ENCODE measurements at regions not wholly inside any gene's neighbourhood (a gene's known extent, or its start where the extent isn't known, plus 50 kb on each side); places are given as distances from the start of the nearest gene placed in this dataset.

- H3K4me1 ChIP-seq (ENCODE audit: control insufficient read depth in 1 of 2, insufficient read depth in 2 of 2, low read length in 2 of 2): no peaks in the 10 kb centered on the region
- H4K20me1 ChIP-seq (ENCODE audit: insufficient read depth): no peaks in the 10 kb centered on the region
- POLR2A ChIA-PET: no interaction called here
- BruUV-seq (replicated peaks): no TSS peak
- intact Hi-C loops (cut with micrococcal nuclease): no loop called here
- CTCF ChIA-PET: no interaction called here
- H3K36me3 ChIP-seq (ENCODE audit: control insufficient read depth in 1 of 2, insufficient read depth in 2 of 2, low read length in 2 of 2): no peaks in the 10 kb centered on the region
- peaks cover 5 to 6% of the 10 kb centered on the region in 2 experiments; a peak in 2 of 4 replicates for H3K9me3 ChIP-seq (ENCODE audit: control insufficient read depth in 1 of 2, insufficient read depth in 1 of 2, low read depth in 1 of 2, low read length in 2 of 2)
- no peak overlapping the region for H2AFZ ChIP-seq (ENCODE audit: low read depth, low read length, poor library complexity, severe bottlenecking)
- H3K27me3 ChIP-seq (ENCODE audit: insufficient read depth, low read length): no peaks in the 10 kb centered on the region
- ATAC-seq (no peak), DNase-seq (ENCODE audit: low read depth, low spot score) (no peak)
- TF ChIP-seq ZNF274 (IDR thresholded peaks at IDR 0.05; ENCODE audit: low read depth, low read length) (no peak), REST (IDR thresholded peaks at IDR 0.05; ENCODE audit: low read depth) (no peak), ATF3 (IDR thresholded peaks at IDR 0.05) (no peak), YY1 (IDR thresholded peaks at IDR 0.05; ENCODE audit: extremely low read depth, insufficient replicate concordance, low read depth, low read length) (no peak), SIN3A (IDR thresholded peaks at IDR 0.05; ENCODE audit: low read depth) (no peak), JUND (IDR thresholded peaks at IDR 0.05) (no peak), RAD21 (IDR thresholded peaks at IDR 0.05; ENCODE audit: low read depth) (no peak), SP1 (IDR thresholded peaks at IDR 0.05; ENCODE audit: low read depth) (no peak), CEBPB (IDR thresholded peaks at IDR 0.05; ENCODE audit: low read depth) (no peak), POLR2AphosphoS5 (IDR thresholded peaks at IDR 0.05; ENCODE audit: low read depth, low read length) (no peak), EGR1 (IDR thresholded peaks at IDR 0.05; ENCODE audit: low read depth) (no peak), ELF1 (IDR thresholded peaks at IDR 0.05; ENCODE audit: borderline replicate concordance, low read depth) (no peak), CBX3 (IDR thresholded peaks at IDR 0.05; ENCODE audit: low read depth) (no peak), ZFX (IDR thresholded peaks at IDR 0.05) (no peak), ZBTB33 (IDR thresholded peaks at IDR 0.05; ENCODE audit: extremely low read depth, insufficient replicate concordance, low read length) (no peak), SRF (IDR thresholded peaks at IDR 0.05; ENCODE audit: low read depth) (no peak), FOSL1 (IDR thresholded peaks at IDR 0.05; ENCODE audit: low read depth) (no peak), POLR2A (IDR thresholded peaks at IDR 0.05; ENCODE audit: borderline replicate concordance, extremely low read depth, insufficient read depth, insufficient read length) (no peak), TCF7L2 (IDR thresholded peaks at IDR 0.05; ENCODE audit: borderline replicate concordance, extremely low read depth, insufficient read depth, insufficient read length) (no peak), EZH2phosphoT487 (IDR thresholded peaks at IDR 0.05; ENCODE audit: borderline replicate concordance) (no peak)
- H3K9me2 ChIP-seq (ENCODE audit: insufficient read depth): no peaks in the 10 kb centered on the region
- H3K27ac ChIP-seq (ENCODE audit: low read depth, low read length): no peak overlapping the region
- no peak overlapping the region for H3K9ac ChIP-seq (ENCODE audit: low read length)
- H3K4me3 ChIP-seq (replicated peaks in 1 of 2; ENCODE audit: low read depth in 1 of 2, low read length in 2 of 2): no peak overlapping the region
- RAD21 ChIA-PET (ENCODE audit: low non-redundant PET in 1 of 2, low total read pairs in 2 of 2, uncharacterized antibody in 2 of 2, unreplicated experiment in 2 of 2): no interaction called here
- no peaks in the 10 kb centered on the region for H3K79me2 ChIP-seq (ENCODE audit: insufficient read depth, low read length)
- no peak overlapping the region for H3K4me2 ChIP-seq (ENCODE audit: low read length)
Observed at GRCh38 chr2:104428155-104428554, 425.8 kb upstream of the POU3F3 start.
